Activated CD8-positive, alpha-beta memory T cell treated with anti-CD3 and anti-CD28 coated beads for 24 hours (primary cell): ENCODE measurements at regions not wholly inside any gene's neighbourhood (a gene's known extent, or its start where the extent isn't known, plus 50 kb on each side); places are given as distances from the start of the nearest gene placed in this dataset.
"Not testable (repeated sequence)": the region's sequence is repeated elsewhere in the genome, so short reads cannot be mapped to it uniquely, and the experiment has no call there.

Experiments
- DNase-seq: peaks from one replicate; pipeline ENCODE4 v3.0.0-alpha.2; 2020

GRCh38 chr3:124322966-124323365 lies 331.0 kb upstream of the ROPN1 start:
- no peak for DNase-seq

- no peak for DNase-seq
Measured at GRCh38 chr3:124325248-124325647, 333.3 kb upstream of the ROPN1 start.

GRCh38 chr3:124329723-124330122 lies 337.8 kb upstream of the ROPN1 start:
- no peak for DNase-seq

GRCh38 chr3:124333931-124334640 lies 342.2 kb upstream of the ROPN1 start:
- DNase-seq = no peak

GRCh38 chr3:124336067-124336656 lies 344.2 kb upstream of the ROPN1 start:
- DNase-seq = no peak

- DNase-seq = no peak
Measured at GRCh38 chr3:124345845-124346244, 353.9 kb upstream of the ROPN1 start.

- DNase-seq = no peak
Measured at GRCh38 chr3:124346487-124346886, 354.6 kb upstream of the ROPN1 start.

GRCh38 chr3:124347418-124347817 lies 355.5 kb upstream of the ROPN1 start:
- no peak for DNase-seq

- not testable (repeated sequence) for DNase-seq
Measured at GRCh38 chr3:124348555-124348954, 356.6 kb upstream of the ROPN1 start.

- DNase-seq = no peak
Measured at GRCh38 chr3:124351430-124352148, 359.7 kb upstream of the ROPN1 start.

GRCh38 chr3:124352149-124352539 lies 360.2 kb upstream of the ROPN1 start:
- no peak for DNase-seq

GRCh38 chr3:124353691-124354090 lies 361.8 kb upstream of the ROPN1 start:
- DNase-seq = no peak

GRCh38 chr3:124354150-124354549 lies 362.2 kb upstream of the ROPN1 start:
- DNase-seq = no peak

GRCh38 chr3:124358156-124358555 lies 366.2 kb upstream of the ROPN1 start:
- no peak for DNase-seq

- no peak for DNase-seq
Measured at GRCh38 chr3:124360155-124360554, 368.2 kb upstream of the ROPN1 start.

- no peak for DNase-seq
Measured at GRCh38 chr3:124360563-124360962, 368.6 kb upstream of the ROPN1 start.

- DNase-seq = no peak
Measured at GRCh38 chr3:124361566-124361965, 368.7 kb upstream of the UMPS start.

- no peak for DNase-seq
Measured at GRCh38 chr3:124362455-124362854, 367.8 kb upstream of the UMPS start.

GRCh38 chr3:124363476-124363875 lies 366.8 kb upstream of the UMPS start:
- DNase-seq = no peak

- DNase-seq = no peak
Measured at GRCh38 chr3:124364317-124365020, 365.8 kb upstream of the UMPS start.

- DNase-seq = not testable (repeated sequence)
Measured at GRCh38 chr3:124366655-124367054, 363.6 kb upstream of the UMPS start.

- no peak for DNase-seq
Measured at GRCh38 chr3:124372775-124373174, 357.5 kb upstream of the UMPS start.

- DNase-seq = no peak
Measured at GRCh38 chr3:124373524-124373923, 356.7 kb upstream of the UMPS start.

GRCh38 chr3:124374583-124374982 lies 355.7 kb upstream of the UMPS start:
- DNase-seq = no peak
